T47D (cell line): ENCODE measurements at regions not wholly inside any gene's neighbourhood (a gene's known extent, or its start where the extent isn't known, plus 50 kb on each side); places are given as distances from the start of the nearest gene placed in this dataset.

Experiments
- DNase-seq, 2 experiments: peaks; one replicate each; pipeline versions ENCODE4 v3.0.0 to v3.0.0-alpha.2; 2011 to 2012; ENCODE audit warnings: low read depth in 1 of 2, low spot score in 1 of 2
- JUND ChIP-seq: IDR thresholded peaks from 2 replicates; pipeline ENCODE4 v1.6.1; 2012; ENCODE audit warnings: low read depth
- in situ Hi-C: cut with HindIII; loops from 2 replicates; pipeline ENCODE4 v1.10.0; 2016; ENCODE audit warnings: low sequenced_read_pairs, low pct_unique_long_range_greater_than_20kb

GRCh38 chr18:8506251-8507049 is 102.8 kb upstream of the RAB12 start:
- TF ChIP-seq JUND, result no peak
- DNase-seq, result no peak
- in situ Hi-C loops, result no loop called here

GRCh38 chr18:8507361-8507760 is 101.9 kb upstream of the RAB12 start:
- DNase-seq, result no peak
- no peak for TF ChIP-seq JUND
- in situ Hi-C loops, result no loop called here

- no peak for DNase-seq
- TF ChIP-seq JUND, result no peak
- in situ Hi-C loops, result no loop called here
These were observed 101.1 kb upstream of the RAB12 start for GRCh38 chr18:8507915-8508705.

GRCh38 chr18:8513249-8513648 is 96.0 kb upstream of the RAB12 start:
- in situ Hi-C loops, result no loop called here

GRCh38 chr18:8514409-8514808 is 94.8 kb upstream of the RAB12 start:
- DNase-seq, result no peak

More at GRCh38 chr18:8513249-8513648, 96.0 kb upstream of the RAB12 start:
- TF ChIP-seq JUND, result no peak
- no peak for DNase-seq

GRCh38 chr18:8515142-8515865 is 93.9 kb upstream of the RAB12 start:
- no peak for TF ChIP-seq JUND
- DNase-seq, result no peak
- in situ Hi-C loops, result no loop called here

More at GRCh38 chr18:8514409-8514808, 94.8 kb upstream of the RAB12 start:
- in situ Hi-C loops, result no loop called here
- TF ChIP-seq JUND, result no peak

- DNase-seq, result no peak
- TF ChIP-seq JUND, result no peak
- in situ Hi-C loops, result no loop called here
These were observed 92.6 kb upstream of the RAB12 start for GRCh38 chr18:8516371-8517250.

- TF ChIP-seq JUND, result no peak
- in situ Hi-C loops, result no loop called here
- DNase-seq, result no peak
These were observed 92.0 kb upstream of the RAB12 start for GRCh38 chr18:8517276-8517675.

- DNase-seq, result no peak
- in situ Hi-C loops, result no loop called here
- TF ChIP-seq JUND, result no peak
These were observed 90.1 kb upstream of the RAB12 start for GRCh38 chr18:8519102-8519501.

- no peak for TF ChIP-seq JUND
- in situ Hi-C loops, result no loop called here
- no peak for DNase-seq
These were observed 89.0 kb upstream of the RAB12 start for GRCh38 chr18:8520266-8520665.

- no peak for TF ChIP-seq JUND
- in situ Hi-C loops, result no loop called here
- DNase-seq, result no peak
These were observed 86.5 kb upstream of the RAB12 start for GRCh38 chr18:8522756-8523155.

GRCh38 chr18:8525692-8526091 is 83.5 kb upstream of the RAB12 start:
- in situ Hi-C loops, result no loop called here
- DNase-seq, result no peak
- no peak for TF ChIP-seq JUND
